ENCODE measurements at regions not wholly inside any gene's neighbourhood (a gene's known extent, or its start where the extent isn't known, plus 50 kb on each side); places are given as distances from the start of the nearest gene placed in this dataset.

- Histone ChIP-seq H3K79me1 (ENCODE audit: low read depth in 1 of 2, low read length in 2 of 2) (no peaks in the 10 kb centered on the region), H3K27me3 (ENCODE audit: control insufficient read depth, insufficient read depth, low read length) (peaks cover 2% of the 10 kb centered on the region; the same call in 1 of the 2 replicates), H3K14ac (replicated peaks; ENCODE audit: low read depth, low read length) (no peak overlapping the region), H2BK20ac (ENCODE audit: low read depth, low read length) (no peak overlapping the region), H2AK5ac (ENCODE audit: low read depth, low read length) (no peak overlapping the region), H3K4me3 (ENCODE audit: insufficient read depth, low read depth, low read length) (no peak overlapping the region), H3K36me3 (ENCODE audit: control insufficient read depth, insufficient read depth, low read length) (no peaks in the 10 kb centered on the region), H3K4ac (ENCODE audit: low read depth, low read length) (no peak overlapping the region), H2AK9ac (replicated peaks; ENCODE audit: low read depth, low read length, poor library complexity) (no peak overlapping the region), H3K23ac (ENCODE audit: low read depth, low read length) (no peak overlapping the region), H2AFZ (replicated peaks; ENCODE audit: low read length, poor library complexity) (no peak overlapping the region), H4K5ac (ENCODE audit: low read depth, low read length) (no peak overlapping the region), H3K18ac (ENCODE audit: low read depth, low read length) (no peak overlapping the region), H4K8ac (ENCODE audit: low read depth in 2 of 2, low read length in 2 of 2) (no peak overlapping the region), H4K91ac (ENCODE audit: insufficient read depth, low read depth, low read length) (no peak overlapping the region), H3K9ac (ENCODE audit: low read depth, low read length) (no peak overlapping the region), H3K56ac (ENCODE audit: extremely low read depth, insufficient read depth, low read length) (no peak overlapping the region), H3K9me3 (ENCODE audit: control insufficient read depth, insufficient read depth, low read length) (no peaks in the 10 kb centered on the region), H3K27ac (ENCODE audit: insufficient read depth, low read length) (no peak overlapping the region), H4K20me1 (ENCODE audit: insufficient read depth, low read length) (no peaks in the 10 kb centered on the region), H3K9me1 (ENCODE audit: insufficient read depth, low read length) (no peaks in the 10 kb centered on the region), H3K4me1 (ENCODE audit: control insufficient read depth, insufficient read depth, low read length) (no peaks in the 10 kb centered on the region), H3K4me2 (ENCODE audit: low read depth, low read length) (no peak overlapping the region), H2BK120ac (ENCODE audit: low read depth, low read length) (no peak overlapping the region), H2BK15ac (ENCODE audit: low read depth, low read length) (no peak overlapping the region), H2BK5ac (ENCODE audit: low read depth, low read length, poor library complexity, severe bottlenecking) (no peak overlapping the region)
- POLR2A ChIA-PET (ENCODE audit: unreplicated experiment) = no interaction called here
- no TSS peak for BruUV-seq (replicated peaks)
- TF ChIP-seq MAZ (IDR thresholded peaks at IDR 0.05; ENCODE audit: borderline replicate concordance, low read depth, low read length) (no peak), CEBPB (IDR thresholded peaks at IDR 0.05; ENCODE audit: low read depth, low read length) (no peak), NFE2L2 (IDR thresholded peaks at IDR 0.05; ENCODE audit: low read depth, low read length) (no peak), USF2 (IDR thresholded peaks at IDR 0.05; ENCODE audit: low read depth, low read length) (no peak), RAD21 (IDR thresholded peaks at IDR 0.05; ENCODE audit: low read length) (no peak), SMC3 (IDR thresholded peaks at IDR 0.05; ENCODE audit: low read depth, low read length) (no peak), FOS (IDR thresholded peaks at IDR 0.05; ENCODE audit: low read depth, low read length) (no peak), POLR2A (IDR thresholded peaks at IDR 0.05; ENCODE audit: low read depth, low read length) (no peak), RFX5 (IDR thresholded peaks at IDR 0.05; ENCODE audit: low read depth, low read length) (no peak), MAFK (IDR thresholded peaks at IDR 0.05; ENCODE audit: low read depth, low read length) (no peak), CTCF (conservative IDR thresholded peaks at IDR 0.05; ENCODE audit: low read depth, low read length) (no peak), RCOR1 (IDR thresholded peaks at IDR 0.05; ENCODE audit: insufficient replicate concordance, low read length) (no peak), MXI1 (IDR thresholded peaks at IDR 0.05; ENCODE audit: borderline replicate concordance, low read depth, low read length) (no peak), BHLHE40 (IDR thresholded peaks at IDR 0.05; ENCODE audit: low read depth, low read length) (no peak), CHD1 (IDR thresholded peaks at IDR 0.05; ENCODE audit: low read depth, low read length) (no peak)
- TF ChIP-seq, protein P1, sequence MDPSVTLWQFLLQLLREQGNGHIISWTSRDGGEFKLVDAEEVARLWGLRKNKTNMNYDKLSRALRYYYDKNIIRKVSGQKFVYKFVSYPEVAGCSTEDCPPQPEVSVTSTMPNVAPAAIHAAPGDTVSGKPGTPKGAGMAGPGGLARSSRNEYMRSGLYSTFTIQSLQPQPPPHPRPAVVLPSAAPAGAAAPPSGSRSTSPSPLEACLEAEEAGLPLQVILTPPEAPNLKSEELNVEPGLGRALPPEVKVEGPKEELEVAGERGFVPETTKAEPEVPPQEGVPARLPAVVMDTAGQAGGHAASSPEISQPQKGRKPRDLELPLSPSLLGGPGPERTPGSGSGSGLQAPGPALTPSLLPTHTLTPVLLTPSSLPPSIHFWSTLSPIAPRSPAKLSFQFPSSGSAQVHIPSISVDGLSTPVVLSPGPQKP (IDR thresholded peaks at IDR 0.05; ENCODE audit: borderline replicate concordance, low read depth, low read length) = no peak
- CTCF ChIA-PET = interaction anchor here (1.0 kb wide), 1 partner anchor 69 kb away, joined by 3 read pairs; no protein-coding TSS in a partner anchor
- dilution Hi-C loops (cut with HindIII; ENCODE audit: low sequenced_read_pairs, unreplicated experiment) = no loop called here
- in situ Hi-C loops (cut with MboI; ENCODE audit: low sequenced_read_pairs) = no loop called here
- DNase-seq (no peak), ATAC-seq (ENCODE audit: low read depth) (no peak)
- intact Hi-C loops (cut with micrococcal nuclease) = loop anchor here (10.0 kb wide), 1 partner anchor 1643 kb away; no protein-coding TSS in a partner anchor
- WGBS, 2 experiments (ENCODE audit: extremely low coverage in 2 of 2, insufficient read length in 1 of 2) = no CpG with 5 or more reads among the region's 2 CpGs
These were observed 59.8 kb upstream of the ANXA1 start for GRCh38 chr9:73091909-73092308.

Measured in IMR-90 (cell line).